Left lung (tissue), 4 donors: ENCODE measurements at regions not wholly inside any gene's neighbourhood (a gene's known extent, or its start where the extent isn't known, plus 50 kb on each side); places are given as distances from the start of the nearest gene placed in this dataset.

Experiments used
- ATAC-seq: fragments of 200-7000 bp; cut with Tn5 transposase; one replicate; pipeline ENCODE4 v1.9.1; 2020; ENCODE audit warnings: moderate library complexity
- DNase-seq, 4 donors: peaks; one replicate each; pipeline ENCODE4 v3.0.0-alpha.2; 2013 to 2020
- H3K27ac ChIP-seq, 2 donors: fragments of 200-600 bp; sonication (generic) in 1 of 2; one replicate each; pipeline versions ENCODE4 v1.5.0 to v1.8.0; 2020 to 2021
- H3K27me3 ChIP-seq, 2 donors: fragments of 200-600 bp; sonication (generic) in 1 of 2; one replicate each; pipeline versions ENCODE4 v1.5.0 to v1.8.0; 2020 to 2021
- H3K36me3 ChIP-seq, 2 donors: fragments of 200-600 bp; sonication (generic) in 1 of 2; one replicate each; pipeline versions ENCODE4 v1.5.0 to v1.8.0; 2020 to 2021
- H3K4me1 ChIP-seq, 2 donors: fragments of 200-600 bp; one replicate each; pipeline ENCODE4 v1.8.0; 2021
- H3K4me3 ChIP-seq, 2 donors: fragments of 200-600 bp; sonication (generic) in 1 of 2; one replicate each; pipeline versions ENCODE4 v1.5.0 to v1.8.0; 2020 to 2021; ENCODE audit warnings: mild to moderate bottlenecking in 1 of 2
- H3K9me3 ChIP-seq, 2 donors: fragments of 200-600 bp; sonication (generic) in 1 of 2; one replicate each; pipeline versions ENCODE4 v1.5.0 to v1.8.0; 2020 to 2021
- CTCF ChIP-seq, 2 donors: fragments of 200-600 bp; sonication (generic) in 1 of 2; IDR thresholded peaks; one replicate each; pipeline versions ENCODE4 v1.5.0 to v1.8.0; 2021; ENCODE audit warnings: antibody characterized with exemption in 2 of 2
- intact Hi-C, 2 donors: fragments of 100-400 bp; cut with DNase I; formaldehyde crosslinking; loops; one replicate each; pipeline versions ENCODE4 v1.11.2 to v1.14.2; 2022
- donor health status: DM: no; HTN: yes; CAD: no.
- donor health status: DM: no; HTN: no; CAD: no.

DNA sequence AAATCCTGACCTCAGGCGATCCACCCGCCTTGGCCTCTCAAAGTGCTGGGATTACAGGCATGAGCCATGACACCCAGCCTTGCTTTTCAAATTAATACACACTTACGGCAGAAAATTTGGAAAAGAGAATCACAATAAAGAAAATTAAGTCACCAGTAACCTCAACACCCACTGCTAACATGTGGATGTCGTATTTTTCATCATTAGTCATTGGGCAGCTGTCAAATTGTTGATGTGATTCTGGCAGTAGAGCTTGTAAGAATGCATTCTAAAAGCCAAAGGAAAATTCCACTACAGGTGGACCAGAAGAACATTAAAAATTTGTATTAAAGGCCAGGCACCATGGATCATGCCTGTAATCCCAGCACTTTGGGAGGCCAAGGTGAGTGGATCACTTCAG, 237.3 kb upstream of the TUT7 start:
- Histone ChIP-seq H3K9me3 (no peaks in the 10 kb centered on the region), H3K4me3 (no peak overlapping the region), H3K36me3 (no peaks in the 10 kb centered on the region), H3K27ac (no peak overlapping the region), H3K27me3 (no peaks in the 10 kb centered on the region), H3K4me1 (no peaks in the 10 kb centered on the region)
- no peak for ATAC-seq
- DNase-seq = no peak
- no peak for TF ChIP-seq CTCF (IDR thresholded peaks at IDR 0.05)
- intact Hi-C loops = no loop called here

GRCh38 chr9:86589730-86590129, 235.5 kb upstream of the TUT7 start:
- no peaks in the 10 kb centered on the region for H3K4me1 ChIP-seq

DNA sequence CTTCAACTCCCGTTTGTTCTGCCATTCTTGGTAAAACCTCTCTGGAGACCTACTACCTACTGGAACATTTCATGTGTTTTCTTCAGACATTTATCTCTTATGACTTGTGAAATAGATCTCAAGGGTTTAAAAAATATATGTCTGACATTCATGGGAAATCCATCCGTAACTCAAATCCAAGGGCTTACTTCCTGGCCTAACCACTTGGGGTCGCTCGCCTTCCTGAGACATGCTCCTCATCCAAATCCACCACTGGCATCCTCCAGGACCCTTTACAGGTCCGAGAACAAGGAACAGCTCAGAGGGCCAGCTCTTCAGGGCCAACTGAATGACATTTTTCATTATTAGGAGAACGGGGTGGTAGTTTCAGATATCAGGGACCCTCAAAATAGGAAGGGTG, 235.1 kb upstream of the TUT7 start:
- TF ChIP-seq CTCF (IDR thresholded peaks at IDR 0.05) = no peak
- no peak for DNase-seq
- no peak overlapping the region for H3K4me3 ChIP-seq
- no peaks in the 10 kb centered on the region for H3K36me3 ChIP-seq
- no peaks in the 10 kb centered on the region for H3K27me3 ChIP-seq
- intact Hi-C loops = no loop called here
- no peaks in the 10 kb centered on the region for H3K9me3 ChIP-seq
- H3K27ac ChIP-seq = no peak overlapping the region
- H3K4me1 ChIP-seq = no peaks in the 10 kb centered on the region
- ATAC-seq = no peak

More at GRCh38 chr9:86589730-86590129, 235.5 kb upstream of the TUT7 start:
- TF ChIP-seq CTCF (IDR thresholded peaks at IDR 0.05) = no peak
- H3K27ac ChIP-seq = no peak overlapping the region
- H3K4me3 ChIP-seq = no peak overlapping the region
- no peak for ATAC-seq
- no peaks in the 10 kb centered on the region for H3K27me3 ChIP-seq
- no peaks in the 10 kb centered on the region for H3K36me3 ChIP-seq
- intact Hi-C loops = no loop called here
- H3K9me3 ChIP-seq = no peaks in the 10 kb centered on the region
- no peak for DNase-seq

GRCh38 chr9:86586144-86586494, 231.9 kb upstream of the TUT7 start:
- H3K27ac ChIP-seq = peak overlapping the region in 1 of 2 donors; percentile 13
- TF ChIP-seq CTCF (IDR thresholded peaks at IDR 0.05) = no peak
- no peaks in the 10 kb centered on the region for H3K27me3 ChIP-seq
- DNase-seq = no peak
- intact Hi-C loops = no loop called here
- H3K4me3 ChIP-seq = no peak overlapping the region
- no peaks in the 10 kb centered on the region for H3K9me3 ChIP-seq
- H3K36me3 ChIP-seq = no peaks in the 10 kb centered on the region
- H3K4me1 ChIP-seq = no peaks in the 10 kb centered on the region
- no peak for ATAC-seq

DNA sequence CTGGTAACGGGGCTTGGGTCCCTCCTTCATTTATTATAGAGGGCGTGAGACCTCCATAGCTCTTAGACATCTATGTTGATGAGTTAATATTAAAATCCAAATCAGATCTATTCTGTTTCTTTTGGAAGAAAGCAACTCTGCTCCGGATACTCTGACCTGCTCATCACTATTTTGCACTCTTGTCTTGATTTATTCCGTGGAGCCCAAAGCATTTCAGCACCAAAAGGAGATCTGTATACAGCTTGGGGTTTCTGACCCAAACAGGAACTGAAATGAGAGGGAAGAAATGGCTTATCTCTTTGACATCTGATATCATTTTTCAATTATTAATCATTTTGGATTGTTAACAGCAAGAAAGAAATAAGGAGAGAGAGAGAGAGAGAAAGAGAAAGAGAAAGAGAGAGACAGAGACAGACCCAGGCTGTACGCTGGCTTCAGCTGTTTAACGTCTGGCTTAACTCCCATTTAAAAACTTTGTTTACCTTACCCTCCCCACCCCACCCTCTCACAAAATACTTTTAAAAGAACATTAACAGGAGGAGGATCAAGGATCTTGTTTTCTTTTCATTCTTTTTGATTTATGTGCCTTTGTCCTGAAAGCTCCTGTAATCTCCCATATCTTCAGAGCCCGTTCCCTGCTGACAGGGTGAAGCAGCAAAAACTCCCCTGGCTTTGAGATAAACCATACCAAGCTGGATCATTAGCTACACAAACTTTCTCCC, 231.4 kb upstream of the TUT7 start:
- Histone ChIP-seq H3K4me1 (no peaks in the 10 kb centered on the region), H3K9me3 (no peaks in the 10 kb centered on the region), H3K36me3 (no peaks in the 10 kb centered on the region), H3K27ac (peak overlapping the region in 1 of 2 donors; percentile 13), H3K4me3 (no peak overlapping the region), H3K27me3 (no peaks in the 10 kb centered on the region)
- ATAC-seq = peak; percentile 33
- TF ChIP-seq CTCF (IDR thresholded peaks at IDR 0.05) = no peak
- intact Hi-C loops = no loop called here
- peak in 2 of 4 donors; percentile 37 to 55 for DNase-seq
